A549 (cell line): ENCODE measurements at regions not wholly inside any gene's neighbourhood (a gene's known extent, or its start where the extent isn't known, plus 50 kb on each side); places are given as distances from the start of the nearest gene placed in this dataset.

ENCODE experiments used
- ATAC-seq, 2 experiments: fragments of 200-7000 bp in 1 of 2; fragments of >200 bp in 1 of 2; cut with Nextera tagmentation in 1 of 2; cut with Tn5 transposase in 1 of 2; 3 replicates each; pipeline versions ENCODE4 v1.8.0 to v1.9.1; 2018 to 2020; ENCODE audit warnings: mild to moderate bottlenecking in 1 of 2, moderate library complexity in 1 of 2
- CTCF ChIA-PET: fragments of 300-600 bp; sonication (Branson Sonifier 250); formaldehyde crosslinking; extraction: SDS; loops from one replicate; lab custom pipeline; 2021; ENCODE audit warnings: antibody characterized with exemption, inconsistent platforms; lab: Yijun Ruan, JAX
- POLR2A ChIA-PET: fragments of 350-600 bp; formaldehyde crosslinking; extraction: SDS; loops from one replicate; lab custom pipeline; 2021; ENCODE audit warnings: antibody characterized with exemption, inconsistent platforms; lab: Yijun Ruan, JAX
- DNase-seq, 2 experiments: peaks; one replicate each; pipeline versions ENCODE4 v3.0.0 to v3.0.0-alpha.2; 2011 to 2016; ENCODE audit warnings: low read depth in 1 of 2, low spot score in 1 of 2
- FAIRE-seq: peaks from 2 replicates; lab custom pipeline; 2011; peaks lifted over from hg19 to GRCh38; lab: Jason Lieb, UNC
- H3K27ac ChIP-seq, 2 experiments: fragments of >200 bp; sonication (Bioruptor Twin); formaldehyde crosslinking; 3 replicates each; pipeline ENCODE4 v1.5.1; 2016 to 2017
- H3K4me1 ChIP-seq: fragments of >200 bp; sonication (Bioruptor Twin); formaldehyde crosslinking; 3 replicates; pipeline ENCODE4 v1.6.1; 2016
- H3K4me2 ChIP-seq: fragments of >200 bp; sonication (Bioruptor Twin); formaldehyde crosslinking; 3 replicates; pipeline ENCODE4 v1.6.1; 2016
- H3K4me3 ChIP-seq: fragments of >200 bp; sonication (Bioruptor Twin); formaldehyde crosslinking; 3 replicates; pipeline ENCODE4 v1.5.1; 2016
- H3K9me3 ChIP-seq: fragments of >200 bp; sonication (Bioruptor Twin); formaldehyde crosslinking; 3 replicates; pipeline ENCODE4 v1.6.1; 2016
- BCL3 ChIP-seq: fragments of >200 bp; sonication (Bioruptor Twin); formaldehyde crosslinking; IDR thresholded peaks from 3 replicates; pipeline ENCODE4 v1.6.1; 2016
- CBX8 ChIP-seq: fragments of 200-600 bp; sonication (generic); IDR thresholded peaks from 2 replicates; pipeline ENCODE4 v1.6.1; 2016
- CHD4 ChIP-seq: fragments of 200-600 bp; sonication (generic); IDR thresholded peaks from 2 replicates; pipeline ENCODE4 v1.6.1; 2016; ENCODE audit warnings: antibody characterized with exemption, mild to moderate bottlenecking, borderline replicate concordance
- E2F6 ChIP-seq: IDR thresholded peaks from 2 replicates; pipeline ENCODE4 v1.6.1; 2012; ENCODE audit warnings: low read depth, borderline replicate concordance
- EHF ChIP-seq: fragments of 250-450 bp; sonication (Bioruptor Pico); IDR thresholded peaks from 2 replicates; pipeline ENCODE4 v1.5.0; 2020; ENCODE audit warnings: mild to moderate bottlenecking
- EHMT2 ChIP-seq: fragments of 200-600 bp; sonication (generic); IDR thresholded peaks from 2 replicates; pipeline ENCODE4 v1.6.1; 2016; ENCODE audit warnings: antibody characterized with exemption, low read depth, mild to moderate bottlenecking, moderate library complexity
- ESRRA ChIP-seq: fragments of 150-350 bp; IDR thresholded peaks from 2 replicates; pipeline ENCODE4 v1.6.1; 2014; ENCODE audit warnings: mild to moderate bottlenecking, low read length, borderline replicate concordance
- HES2 ChIP-seq: fragments of >200 bp; sonication (Bioruptor Twin); formaldehyde crosslinking; IDR thresholded peaks from 2 replicates; pipeline ENCODE4 v1.6.1; 2016
- HMGXB4 ChIP-seq: fragments of 250-450 bp; sonication (Bioruptor Pico); IDR thresholded peaks from 2 replicates; pipeline ENCODE4 v1.5.0; 2021; ENCODE audit warnings: mild to moderate bottlenecking, moderate library complexity, borderline replicate concordance
- HOXB13 ChIP-seq: fragments of 250-450 bp; sonication (Bioruptor Pico); IDR thresholded peaks from 2 replicates; pipeline ENCODE4 v1.5.0; 2020; ENCODE audit warnings: low read depth, mild to moderate bottlenecking, moderate library complexity
- JUNB ChIP-seq: fragments of >200 bp; sonication (Bioruptor Twin); formaldehyde crosslinking; IDR thresholded peaks from 2 replicates; pipeline ENCODE4 v1.6.1; 2016
- MAX ChIP-seq: IDR thresholded peaks from 2 replicates; pipeline ENCODE4 v1.6.1; 2012
- MAZ ChIP-seq: fragments of 150-350 bp; IDR thresholded peaks from 2 replicates; pipeline ENCODE4 v1.6.1; 2014; ENCODE audit warnings: antibody characterized with exemption, low read depth, low read length, borderline replicate concordance
- MYC ChIP-seq: IDR thresholded peaks from 2 replicates; pipeline ENCODE4 v1.6.1; 2012; ENCODE audit warnings: mild to moderate bottlenecking, inconsistent platforms, low read length, improper control_type of control experiment, borderline replicate concordance
- PBX3 ChIP-seq: IDR thresholded peaks from 2 replicates; pipeline ENCODE4 v1.6.1; 2012
- PHF8 ChIP-seq: fragments of 200-600 bp; sonication (generic); IDR thresholded peaks from 2 replicates; pipeline ENCODE4 v1.6.1; 2016; ENCODE audit warnings: low read depth, mild to moderate bottlenecking, antibody characterized with exemption, moderate library complexity, borderline replicate concordance
- POLR2A ChIP-seq: IDR thresholded peaks from 2 replicates; pipeline ENCODE4 v1.6.1; 2012; ENCODE audit warnings: mild to moderate bottlenecking, low read length
- RAD21 ChIP-seq, 2 experiments: fragments of >200 bp in 1 of 2; sonication (Bioruptor Twin) in 1 of 2; formaldehyde crosslinking in 1 of 2; IDR thresholded peaks in 1 of 2; conservative IDR thresholded peaks in 1 of 2; 2 replicates in 1 of 2; 3 replicates in 1 of 2; pipeline ENCODE4 v1.6.1; 2012 to 2018; ENCODE audit warnings: inconsistent platforms in 1 of 2
- RFX5 ChIP-seq: fragments of 450-650 bp; IDR thresholded peaks from 2 replicates; pipeline ENCODE4 v1.7.1; 2014; ENCODE audit warnings: antibody characterized with exemption, mild to moderate bottlenecking, moderate library complexity
- TP53 ChIP-seq: fragments of 250-450 bp; sonication (Bioruptor Pico); IDR thresholded peaks from 2 replicates; pipeline ENCODE4 v1.5.0; 2021; ENCODE audit warnings: mild to moderate bottlenecking, moderate library complexity
- ZSCAN20 ChIP-seq: fragments of 250-450 bp; sonication (Bioruptor Pico); IDR thresholded peaks from 2 replicates; pipeline ENCODE4 v1.8.0; 2022; ENCODE audit warnings: mild to moderate bottlenecking, moderate library complexity
- WGBS: methylation state at CpG from one replicate; pipeline ENCODE4 v1.1.6; 2017; ENCODE audit errors: missing lambda C conversion rate; 5-methylcytosine and 5-hydroxymethylcytosine counted together

GRCh38 chr2:35199298-35199697 lies 1156.3 kb upstream of the CRIM1 start:
- no peak overlapping the region for H3K4me2 ChIP-seq
- FAIRE-seq = no peak
- no peaks in the 10 kb centered on the region for H3K9me3 ChIP-seq
- 58% methylated on average over 4 of the region's 4 CpGs for WGBS
- peak in 1 of 2 experiments; percentile 13 for DNase-seq
- ChIA-PET POLR2A (no interaction called here), CTCF (no interaction called here)
- no peak for TF ChIP-seq MAX
- TF ChIP-seq RAD21 (conservative IDR thresholded peaks at IDR 0.05 in 1 of 2, IDR thresholded peaks at IDR 0.05 in 1 of 2) = 0 out of 5 replicates have a peak, but pooled peaks of 1 of the 2 experiments have one; percentile 1
- H3K4me1 ChIP-seq = no peaks in the 10 kb centered on the region
- no peak overlapping the region for H3K27ac ChIP-seq
- H3K4me3 ChIP-seq = no peak overlapping the region
- ATAC-seq = no peak

- no peak overlapping the region for H3K27ac ChIP-seq
- TF ChIP-seq POLR2A (no peak), HOXB13 (no peak), CBX8 (no peak), TP53 (CRISPR knock-in tag) (no peak), EHF (no peak), ESRRA (no peak), HES2 (no peak), RFX5 (no peak), MAZ (no peak), HMGXB4 (no peak), EHMT2 (no peak), PHF8 (no peak), CHD4 (no peak), PBX3 (no peak), BCL3 (no peak), E2F6 (no peak), MYC (no peak), JUNB (no peak), ZSCAN20 (CRISPR knock-in tag) (no peak)
- WGBS = 24% methylated on average over 4 of the region's 4 CpGs
- CTCF ChIA-PET = no interaction called here
- H3K4me1 ChIP-seq = no peaks in the 10 kb centered on the region
- H3K4me2 ChIP-seq = no peak overlapping the region
- DNase-seq (no peak), ATAC-seq (no peak), FAIRE-seq (peak; percentile 46)
- H3K9me3 ChIP-seq = no peaks in the 10 kb centered on the region
- POLR2A ChIA-PET = no interaction called here
- H3K4me3 ChIP-seq = no peak overlapping the region
These were observed 1169.6 kb upstream of the CRIM1 start for GRCh38 chr2:35185861-35186412.
